Activated naive CD8-positive, alpha-beta T cell treated with anti-CD3 and anti-CD28 coated beads, Interleukin-2, amount 10 ng/mL, durations not matched to agents 7 days and 5 days (primary cell): ENCODE measurements at regions not wholly inside any gene's neighbourhood (a gene's known extent, or its start where the extent isn't known, plus 50 kb on each side); places are given as distances from the start of the nearest gene placed in this dataset. TPM values are rescaled to one million over a fixed set of nuclear protein-coding genes. Genes with fewer than 3 reads are reported as not detected.
"Not testable (repeated sequence)": the region's sequence is repeated elsewhere in the genome, so short reads cannot be mapped to it uniquely, and the experiment has no call there.

Source experiments
- ATAC-seq: fragments of 150-1000 bp; cut with Tn5 transposase; one replicate; pipeline ENCODE4 v1.10.0; 2021; ENCODE audit warnings: low read depth, moderate library complexity
- POLR2A ChIA-PET: fragments of 350-600 bp; sonication (Branson Sonifier 250); formaldehyde crosslinking; loops from one replicate; lab custom pipeline; 2021; ENCODE audit warnings: antibody characterized with exemption; lab: Charles Lee
- DNase-seq: peaks from one replicate; pipeline ENCODE4 v3.0.0; 2021
- H3K27ac Mint-ChIP-seq: one replicate; pipeline ENCODE4 v1.8.0; 2022; ENCODE audit warnings: mild to moderate bottlenecking, mixed read lengths
- H3K27me3 Mint-ChIP-seq: one replicate; pipeline ENCODE4 v1.8.0; 2022; ENCODE audit warnings: mild to moderate bottlenecking, moderate library complexity, mixed read lengths
- H3K36me3 Mint-ChIP-seq: one replicate; pipeline ENCODE4 v1.8.0; 2021; ENCODE audit warnings: mild to moderate bottlenecking, mixed read lengths
- H3K4me1 Mint-ChIP-seq: one replicate; pipeline ENCODE4 v1.8.0; 2021; ENCODE audit warnings: mixed read lengths
- H3K4me3 Mint-ChIP-seq: one replicate; pipeline ENCODE4 v1.8.0; 2022; ENCODE audit warnings: mild to moderate bottlenecking, moderate library complexity, mixed read lengths
- H3K9me3 Mint-ChIP-seq: one replicate; pipeline ENCODE4 v1.8.0; 2021; ENCODE audit warnings: mixed read lengths
- microRNA-seq: library from miRNA; unstranded; fragments of <30 nt; microRNA quantifications from one replicate; pipeline ENCODE4 v1.2.0, GENCODE V29; 2022

DNA sequence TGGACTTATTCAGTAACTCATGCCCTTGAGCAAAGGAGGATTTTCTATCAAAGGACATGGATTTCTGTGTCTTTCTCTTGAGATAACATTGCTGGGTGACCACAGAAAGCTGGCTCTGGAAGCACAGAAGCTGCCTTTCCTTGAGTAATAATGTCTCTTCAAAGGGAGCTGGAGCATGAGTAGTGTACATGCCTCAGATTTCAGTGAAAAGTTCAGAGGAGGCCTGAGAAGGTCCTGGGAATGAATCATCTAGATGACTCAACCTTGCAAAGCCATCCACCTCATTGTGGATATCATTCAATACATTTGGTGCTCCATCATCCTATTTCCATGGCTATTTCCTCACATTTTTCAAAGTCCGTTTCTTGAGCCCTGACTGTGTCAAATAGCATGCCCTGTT is 77.6 kb upstream of the OR4M2 start:
- H3K27ac Mint-ChIP-seq, POLR2A ChIA-PET, H3K9me3 Mint-ChIP-seq, H3K4me1 Mint-ChIP-seq, DNase-seq, H3K36me3 Mint-ChIP-seq, H3K27me3 Mint-ChIP-seq, H3K4me3 Mint-ChIP-seq, ATAC-seq: not testable (repeated sequence)

DNA sequence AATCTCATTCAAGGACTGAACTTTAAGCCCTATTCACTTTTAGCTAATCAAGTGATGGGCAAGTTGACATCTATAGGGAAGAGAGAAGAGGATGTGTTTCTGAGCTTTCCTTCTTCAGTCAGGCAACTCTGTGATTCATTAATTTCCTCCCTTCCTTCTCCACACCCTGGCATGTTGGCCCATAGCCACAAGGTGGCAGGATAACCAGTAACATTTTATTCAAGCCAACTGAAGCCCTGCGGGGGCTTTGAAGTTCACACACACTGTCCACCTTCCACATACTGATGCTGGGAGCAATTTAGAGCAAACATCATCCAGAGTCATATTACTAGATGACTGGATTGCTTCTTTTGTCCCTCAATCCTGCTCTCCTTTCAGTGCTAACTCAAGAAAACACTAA is 91.2 kb upstream of the OR4M2 start:
- peak; percentile 68 for ATAC-seq
- H3K27me3 Mint-ChIP-seq, H3K4me1 Mint-ChIP-seq, H3K27ac Mint-ChIP-seq, DNase-seq, H3K4me3 Mint-ChIP-seq, H3K36me3 Mint-ChIP-seq, POLR2A ChIA-PET, H3K9me3 Mint-ChIP-seq: not testable (repeated sequence)

DNA sequence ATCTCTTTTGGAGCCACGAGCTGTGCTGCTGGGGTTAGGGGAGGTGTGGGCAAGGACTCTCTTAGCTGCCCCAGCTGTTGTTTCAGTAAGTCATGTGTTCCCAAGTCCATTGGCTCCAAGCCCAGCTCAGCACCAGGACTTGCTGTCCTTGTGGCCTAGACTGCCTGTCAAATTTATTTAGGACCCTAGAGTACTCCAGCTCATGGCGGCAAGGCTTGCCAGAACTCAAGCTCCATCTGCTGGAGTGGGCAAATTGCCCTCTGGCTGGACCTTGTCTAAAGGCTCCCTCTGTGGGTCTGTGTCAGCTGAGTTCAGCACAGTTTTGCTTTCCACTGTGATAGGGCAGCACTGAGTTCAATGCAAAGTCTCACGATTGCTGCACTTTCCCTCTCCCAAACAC is 96.5 kb upstream of the OR4M2 start:
- ATAC-seq, H3K9me3 Mint-ChIP-seq, DNase-seq, H3K36me3 Mint-ChIP-seq, H3K27me3 Mint-ChIP-seq, H3K27ac Mint-ChIP-seq, POLR2A ChIA-PET, H3K4me3 Mint-ChIP-seq, H3K4me1 Mint-ChIP-seq: not testable (repeated sequence)

DNA sequence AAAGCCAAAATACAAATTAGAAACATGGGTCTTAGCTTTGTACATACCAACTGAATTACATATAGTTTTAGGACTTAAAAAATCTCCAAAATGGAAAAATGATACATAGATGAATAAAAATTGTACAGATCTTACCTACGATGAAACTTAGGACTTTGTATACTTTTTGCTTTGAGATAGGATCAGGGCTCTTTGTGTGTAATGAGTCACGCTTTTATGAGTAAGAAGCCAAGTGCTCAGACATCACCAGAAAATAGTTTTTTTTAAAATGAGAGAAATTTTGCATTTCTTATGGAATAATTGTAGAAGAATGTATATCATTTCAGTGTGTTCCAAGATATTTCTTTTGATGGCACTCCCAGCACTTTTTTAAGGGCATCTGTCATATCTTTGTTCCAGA is 100.4 kb upstream of the OR4M2 start:
- DNase-seq, H3K9me3 Mint-ChIP-seq, H3K27ac Mint-ChIP-seq, H3K27me3 Mint-ChIP-seq, POLR2A ChIA-PET, H3K36me3 Mint-ChIP-seq, H3K4me3 Mint-ChIP-seq, H3K4me1 Mint-ChIP-seq, ATAC-seq: not testable (repeated sequence)

DNA sequence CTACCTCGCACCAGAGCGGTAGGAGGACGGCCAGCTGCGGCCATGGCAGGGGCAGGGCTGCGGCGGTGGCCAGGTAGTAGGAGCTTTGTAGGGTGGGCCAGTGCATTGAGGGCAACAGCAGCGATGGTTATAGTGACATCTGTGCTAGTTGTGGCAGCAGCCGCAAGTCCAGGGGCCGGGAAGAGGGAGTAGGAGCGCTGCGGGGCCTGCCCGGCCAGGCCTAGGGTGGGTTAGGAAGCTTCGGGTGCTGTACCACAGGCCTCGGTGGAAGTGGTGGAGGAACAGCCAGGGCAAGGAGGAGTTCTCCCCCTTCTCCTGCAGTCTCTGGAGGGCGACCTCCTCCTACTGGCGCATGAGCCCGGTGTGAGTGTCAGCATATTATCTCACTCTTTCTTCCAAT is 76.2 kb upstream of the POTEB start:
- H3K9me3 Mint-ChIP-seq, H3K36me3 Mint-ChIP-seq, ATAC-seq, H3K27me3 Mint-ChIP-seq, H3K27ac Mint-ChIP-seq, POLR2A ChIA-PET, H3K4me3 Mint-ChIP-seq, H3K4me1 Mint-ChIP-seq: not testable (repeated sequence)
- DNase-seq = peak; percentile 2

DNA sequence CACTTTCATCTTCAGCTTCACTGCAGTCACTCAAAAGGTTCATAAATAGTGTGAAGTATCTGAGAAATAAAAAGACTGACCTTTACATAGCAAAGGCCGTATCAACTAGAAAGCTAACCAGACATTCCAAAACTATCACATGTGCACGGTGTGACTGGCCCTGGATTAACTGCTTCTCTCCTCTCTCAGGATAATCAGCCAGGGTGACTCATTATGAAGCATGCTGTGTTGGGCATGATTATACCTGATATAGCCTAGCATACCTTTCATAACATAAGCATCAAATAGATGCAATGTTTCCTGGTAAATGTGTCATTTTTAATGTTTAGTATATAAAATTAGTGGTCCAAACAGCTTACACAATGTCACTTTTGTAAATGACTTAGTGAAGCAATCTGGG is 62.8 kb upstream of the POTEB start:
- H3K36me3 Mint-ChIP-seq, POLR2A ChIA-PET, DNase-seq: not testable (repeated sequence)

More for the DNA sequence above, 62.8 kb upstream of the POTEB start:
- not testable (repeated sequence) for H3K27me3 Mint-ChIP-seq, H3K9me3 Mint-ChIP-seq, H3K4me3 Mint-ChIP-seq, ATAC-seq, H3K4me1 Mint-ChIP-seq, H3K27ac Mint-ChIP-seq

Small RNA genes in the stretch of these regions (microRNA-seq; reads per million reads assigned to microRNA genes)
- gene MIR5701-3 = not detected
